MM.1S (cell line): ENCODE measurements at regions not wholly inside any gene's neighbourhood (a gene's known extent, or its start where the extent isn't known, plus 50 kb on each side); places are given as distances from the start of the nearest gene placed in this dataset.
"Not testable (repeated sequence)": the region's sequence is repeated elsewhere in the genome, so short reads cannot be mapped to it uniquely, and the experiment has no call there.

Experiments used
- DNase-seq: peaks from one replicate; pipeline ENCODE4 v3.0.0-alpha.2; 2015
- H2AFZ ChIP-seq: fragments of 300-600 bp; sonication (generic); 2 replicates; pipeline ENCODE4 v1.6.0; 2016; ENCODE audit warnings: antibody characterized with exemption, low read length
- H3F3A ChIP-seq: fragments of 300-600 bp; sonication (generic); 2 replicates; pipeline ENCODE4 v1.6.1; 2016; ENCODE audit warnings: mild to moderate bottlenecking, antibody characterized with exemption, low read length, moderate library complexity, mixed read lengths; ENCODE audit not compliant: insufficient read depth
- H3K27ac ChIP-seq: fragments of 300-600 bp; sonication (generic); 2 replicates; pipeline ENCODE4 v1.5.1; 2016; ENCODE audit warnings: mild to moderate bottlenecking, low read length
- H3K27me3 ChIP-seq: fragments of 300-600 bp; sonication (generic); replicated peaks from 2 replicates; pipeline ENCODE4 v1.6.0; 2016; ENCODE audit warnings: low read length; ENCODE audit not compliant: insufficient read depth
- H3K36me3 ChIP-seq: fragments of 300-600 bp; sonication (generic); replicated peaks from 2 replicates; pipeline ENCODE4 v1.6.1; 2016; ENCODE audit warnings: mild to moderate bottlenecking, low read length, mixed read lengths; ENCODE audit not compliant: insufficient read depth
- H3K4me1 ChIP-seq: fragments of 300-600 bp; sonication (generic); 2 replicates; pipeline ENCODE4 v1.6.1; 2016; ENCODE audit warnings: low read length, mixed read lengths
- H3K4me2 ChIP-seq: fragments of 300-600 bp; sonication (generic); 2 replicates; pipeline ENCODE4 v1.6.0; 2016; ENCODE audit warnings: low read depth, low read length
- H3K4me3 ChIP-seq: fragments of 300-600 bp; sonication (generic); 2 replicates; pipeline ENCODE4 v1.5.1; 2016; ENCODE audit warnings: low read length, mixed read lengths
- H3K79me2 ChIP-seq: fragments of 300-600 bp; sonication (generic); 2 replicates; pipeline ENCODE4 v1.6.1; 2016; ENCODE audit warnings: mixed run types, low read length, mixed read lengths
- H3K9ac ChIP-seq: fragments of 300-600 bp; sonication (generic); 2 replicates; pipeline ENCODE4 v1.6.1; 2016; ENCODE audit warnings: low read length, mixed read lengths
- H3K9me2 ChIP-seq: fragments of 300-600 bp; sonication (generic); replicated peaks from 2 replicates; pipeline ENCODE4 v1.6.1; 2016; ENCODE audit warnings: mild to moderate bottlenecking, low read length, mixed read lengths; ENCODE audit not compliant: insufficient read depth
- H3K9me3 ChIP-seq: fragments of 300-600 bp; sonication (generic); replicated peaks from 2 replicates; pipeline ENCODE4 v1.6.1; 2016; ENCODE audit warnings: mild to moderate bottlenecking, low read length, mixed read lengths; ENCODE audit not compliant: insufficient read depth
- H4K20me1 ChIP-seq: fragments of 300-600 bp; sonication (generic); 2 replicates; pipeline ENCODE4 v1.6.1; 2016; ENCODE audit warnings: mild to moderate bottlenecking, low read length, moderate library complexity, mixed read lengths; ENCODE audit not compliant: insufficient read depth
- CTCF ChIP-seq: fragments of 300-600 bp; sonication (generic); IDR thresholded peaks from 2 replicates; pipeline ENCODE4 v1.5.1; 2016; ENCODE audit warnings: antibody characterized with exemption, low read length, mixed read lengths
- EZH2 ChIP-seq: fragments of 300-600 bp; sonication (generic); optimal IDR thresholded peaks from 2 replicates; pipeline ENCODE3; 2017; ENCODE audit warnings: low read depth, mild to moderate bottlenecking, antibody characterized with exemption, low read length, mixed read lengths
- EZH2phosphoT487 ChIP-seq: fragments of 300-600 bp; sonication (generic); IDR thresholded peaks from 2 replicates; pipeline ENCODE4 v1.6.1; 2018; ENCODE audit warnings: antibody characterized with exemption, low read length

- Histone ChIP-seq H3K9me2 (no peaks in the 10 kb centered on the region), H3K79me2 (no peaks in the 10 kb centered on the region), H3K9ac (no peak overlapping the region), H3K9me3 (no peaks in the 10 kb centered on the region), H3K36me3 (no peaks in the 10 kb centered on the region), H3K4me1 (peaks cover 31% of the 10 kb centered on the region), H3K4me3 (no peak overlapping the region), H3K27me3 (no peaks in the 10 kb centered on the region), H3K4me2 (no peak overlapping the region), H2AFZ (no peak overlapping the region), H4K20me1 (no peaks in the 10 kb centered on the region), H3K27ac (no peak overlapping the region), H3F3A (peaks cover 3% of the 10 kb centered on the region; the same call in 1 of the 2 replicates)
- no peak for DNase-seq
- TF ChIP-seq CTCF = no peak
- no peak for TF ChIP-seq EZH2phosphoT487
- TF ChIP-seq EZH2 = no peak
Observed at GRCh38 chr12:66753810-66754209, 74.9 kb upstream of the GRIP1 start.

GRCh38 chr12:66755727-66756395, 77.0 kb upstream of the GRIP1 start:
- H4K20me1 ChIP-seq = no peaks in the 10 kb centered on the region
- TF ChIP-seq CTCF = no peak
- TF ChIP-seq EZH2 = no peak
- no peak for TF ChIP-seq EZH2phosphoT487
- H3K27ac ChIP-seq = no peak overlapping the region; the same call in 1 of the 2 replicates
- H3K9ac ChIP-seq = no peak overlapping the region
- peaks cover 31% of the 10 kb centered on the region for H3K4me1 ChIP-seq
- H3K4me3 ChIP-seq = no peak overlapping the region
- H3K79me2 ChIP-seq = no peaks in the 10 kb centered on the region
- peak overlapping the region; percentile 9; the same call in 1 of the 2 replicates for H2AFZ ChIP-seq
- H3K4me2 ChIP-seq = peak overlapping the region; percentile 4; the same call in 1 of the 2 replicates
- H3K27me3 ChIP-seq = no peaks in the 10 kb centered on the region
- no peaks in the 10 kb centered on the region for H3K36me3 ChIP-seq
- DNase-seq = peak; percentile 56
- no peaks in the 10 kb centered on the region for H3K9me2 ChIP-seq
- H3K9me3 ChIP-seq = no peaks in the 10 kb centered on the region
- peaks cover 3% of the 10 kb centered on the region; the same call in 1 of the 2 replicates for H3F3A ChIP-seq

- no peak for DNase-seq
- Histone ChIP-seq H4K20me1 (no peaks in the 10 kb centered on the region), H3K36me3 (no peaks in the 10 kb centered on the region), H3K4me3 (no peak overlapping the region), H3K27me3 (no peaks in the 10 kb centered on the region), H3K9ac (no peak overlapping the region), H3K9me3 (no peaks in the 10 kb centered on the region), H2AFZ (no peak overlapping the region), H3F3A (peaks cover 3% of the 10 kb centered on the region; the same call in 1 of the 2 replicates), H3K79me2 (no peaks in the 10 kb centered on the region), H3K27ac (no peak overlapping the region), H3K4me1 (peaks cover 24% of the 10 kb centered on the region), H3K9me2 (no peaks in the 10 kb centered on the region), H3K4me2 (0 out of 2 replicates have a peak overlapping the region, but pooled peaks have one; percentile 4)
- no peak for TF ChIP-seq EZH2phosphoT487
- TF ChIP-seq EZH2 = no peak
Observed at GRCh38 chr12:66756631-66757030, 77.8 kb upstream of the GRIP1 start.

- H3K9me2 ChIP-seq, H3K9me3 ChIP-seq, H4K20me1 ChIP-seq, H3K27me3 ChIP-seq, H2AFZ ChIP-seq, H3K27ac ChIP-seq, H3K36me3 ChIP-seq, H3F3A ChIP-seq, H3K4me3 ChIP-seq, H3K4me2 ChIP-seq, DNase-seq, H3K9ac ChIP-seq, H3K79me2 ChIP-seq: not testable (repeated sequence)
- peaks cover 15% of the 10 kb centered on the region for H3K4me1 ChIP-seq
Observed at GRCh38 chr12:66760122-66760521, 81.2 kb upstream of the GRIP1 start.
